ENCODE measurements at regions not wholly inside any gene's neighbourhood (a gene's known extent, or its start where the extent isn't known, plus 50 kb on each side); places are given as distances from the start of the nearest gene placed in this dataset.
A peak's percentile ranks its signal among the peaks of the same experiment; 100 is the strongest.

DNA sequence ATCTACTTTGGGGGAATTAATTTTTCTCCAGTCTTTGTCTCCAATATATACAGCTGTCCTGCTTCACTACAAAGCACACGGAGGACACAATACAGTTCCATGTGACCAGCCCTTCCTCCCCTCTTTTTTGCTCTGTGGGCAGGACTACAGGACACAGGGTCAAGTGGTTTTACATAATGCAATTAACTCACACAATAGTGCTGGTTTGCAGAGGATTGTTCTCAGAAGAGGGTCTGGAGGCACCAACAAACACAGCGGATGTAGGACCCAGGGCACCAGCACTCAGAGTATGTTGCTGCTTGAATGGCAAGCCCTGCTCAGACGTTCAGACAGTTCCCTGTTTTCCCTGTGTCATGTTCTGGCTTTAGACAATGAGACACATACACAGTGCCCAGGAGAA, 52.0 kb upstream of the NPTX2 start:
- Mint-ChIP-seq H3K27ac (ENCODE audit: unreplicated experiment) (no peak overlapping the region), H3K9me3 (ENCODE audit: unreplicated experiment) (peaks cover 10% of the 10 kb centered on the region), H3K27me3 (ENCODE audit: unreplicated experiment) (no peaks in the 10 kb centered on the region), H3K4me3 (ENCODE audit: unreplicated experiment) (no peak overlapping the region), H3K36me3 (ENCODE audit: unreplicated experiment) (no peaks in the 10 kb centered on the region), H3K4me1 (ENCODE audit: unreplicated experiment) (peaks cover 22% of the 10 kb centered on the region)
- DNase-seq (ENCODE audit: extremely low spot score, unreplicated experiment) = no peak
- TF ChIP-seq, protein P1, sequence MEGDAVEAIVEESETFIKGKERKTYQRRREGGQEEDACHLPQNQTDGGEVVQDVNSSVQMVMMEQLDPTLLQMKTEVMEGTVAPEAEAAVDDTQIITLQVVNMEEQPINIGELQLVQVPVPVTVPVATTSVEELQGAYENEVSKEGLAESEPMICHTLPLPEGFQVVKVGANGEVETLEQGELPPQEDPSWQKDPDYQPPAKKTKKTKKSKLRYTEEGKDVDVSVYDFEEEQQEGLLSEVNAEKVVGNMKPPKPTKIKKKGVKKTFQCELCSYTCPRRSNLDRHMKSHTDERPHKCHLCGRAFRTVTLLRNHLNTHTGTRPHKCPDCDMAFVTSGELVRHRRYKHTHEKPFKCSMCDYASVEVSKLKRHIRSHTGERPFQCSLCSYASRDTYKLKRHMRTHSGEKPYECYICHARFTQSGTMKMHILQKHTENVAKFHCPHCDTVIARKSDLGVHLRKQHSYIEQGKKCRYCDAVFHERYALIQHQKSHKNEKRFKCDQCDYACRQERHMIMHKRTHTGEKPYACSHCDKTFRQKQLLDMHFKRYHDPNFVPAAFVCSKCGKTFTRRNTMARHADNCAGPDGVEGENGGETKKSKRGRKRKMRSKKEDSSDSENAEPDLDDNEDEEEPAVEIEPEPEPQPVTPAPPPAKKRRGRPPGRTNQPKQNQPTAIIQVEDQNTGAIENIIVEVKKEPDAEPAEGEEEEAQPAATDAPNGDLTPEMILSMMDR (IDR thresholded peaks at IDR 0.05) = no peak

DNA sequence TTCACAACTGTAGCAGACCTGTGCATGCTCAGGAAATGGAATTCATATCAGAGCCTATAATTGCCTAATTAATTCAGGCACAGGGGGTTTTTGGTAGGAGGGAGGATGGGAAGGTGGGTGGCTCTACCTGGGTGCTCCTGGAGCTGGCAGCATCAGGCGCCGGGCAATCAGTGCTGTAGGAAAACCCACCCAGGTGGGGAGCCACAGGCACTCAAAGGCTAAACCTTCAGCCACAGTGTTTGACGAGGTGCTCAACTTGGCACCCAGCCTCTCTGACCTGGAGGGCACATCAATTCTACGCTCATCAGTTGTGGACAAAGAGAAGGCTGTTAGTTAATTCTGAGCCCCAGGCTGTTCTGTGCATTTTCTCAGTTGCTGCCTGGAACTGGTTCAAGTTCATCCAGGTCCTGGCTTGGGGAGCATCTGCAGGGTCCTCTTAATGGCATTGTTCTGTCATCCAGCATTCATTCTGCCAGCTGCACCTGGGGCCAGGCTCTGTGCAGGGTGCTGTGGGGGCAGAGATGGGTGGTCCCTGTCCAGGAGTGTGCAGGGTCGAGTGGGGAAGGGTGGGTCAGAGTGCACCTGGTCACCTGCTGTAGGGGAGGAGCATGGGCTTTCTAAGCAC, 54.1 kb upstream of the NPTX2 start:
- Mint-ChIP-seq H3K4me3 (ENCODE audit: unreplicated experiment) (no peak overlapping the region), H3K27ac (ENCODE audit: unreplicated experiment) (no peak overlapping the region), H3K27me3 (ENCODE audit: unreplicated experiment) (no peaks in the 10 kb centered on the region), H3K4me1 (ENCODE audit: unreplicated experiment) (peaks cover 17% of the 10 kb centered on the region), H3K36me3 (ENCODE audit: unreplicated experiment) (no peaks in the 10 kb centered on the region), H3K9me3 (ENCODE audit: unreplicated experiment) (peaks cover 10% of the 10 kb centered on the region)
- no peak for DNase-seq (ENCODE audit: extremely low spot score, unreplicated experiment)
- TF ChIP-seq, protein P1 (IDR thresholded peaks at IDR 0.05) = no peak

DNA sequence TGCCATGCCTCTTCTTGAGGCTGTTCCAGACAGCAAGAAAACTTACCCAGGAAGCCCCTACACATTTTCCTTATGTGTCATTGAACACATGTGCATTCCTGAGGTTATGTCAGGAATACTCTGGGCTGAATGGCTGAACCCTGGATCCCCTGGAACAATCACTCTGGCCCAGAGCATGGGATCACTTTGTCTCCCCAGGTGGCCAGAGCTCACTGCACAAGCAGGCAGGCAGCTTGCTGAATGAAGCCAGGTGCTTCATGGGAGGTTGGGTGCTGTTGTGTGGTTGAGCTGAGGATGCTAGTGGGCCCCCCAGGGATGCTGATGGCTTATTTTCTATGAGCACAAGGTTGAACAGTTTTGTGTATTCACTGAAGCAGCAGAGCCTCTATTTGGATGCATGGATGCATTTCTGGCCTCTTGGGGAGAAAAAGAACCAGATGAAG, 54.7 kb upstream of the NPTX2 start:
- H3K27me3 Mint-ChIP-seq (ENCODE audit: unreplicated experiment) = no peaks in the 10 kb centered on the region
- no peak overlapping the region for H3K4me3 Mint-ChIP-seq (ENCODE audit: unreplicated experiment)
- no peak overlapping the region for H3K27ac Mint-ChIP-seq (ENCODE audit: unreplicated experiment)
- TF ChIP-seq, protein P1 (IDR thresholded peaks at IDR 0.05) = no peak
- H3K4me1 Mint-ChIP-seq (ENCODE audit: unreplicated experiment) = peaks cover 17% of the 10 kb centered on the region
- DNase-seq (ENCODE audit: extremely low spot score, unreplicated experiment) = no peak
- H3K36me3 Mint-ChIP-seq (ENCODE audit: unreplicated experiment) = no peaks in the 10 kb centered on the region
- peaks cover 10% of the 10 kb centered on the region for H3K9me3 Mint-ChIP-seq (ENCODE audit: unreplicated experiment)

DNA sequence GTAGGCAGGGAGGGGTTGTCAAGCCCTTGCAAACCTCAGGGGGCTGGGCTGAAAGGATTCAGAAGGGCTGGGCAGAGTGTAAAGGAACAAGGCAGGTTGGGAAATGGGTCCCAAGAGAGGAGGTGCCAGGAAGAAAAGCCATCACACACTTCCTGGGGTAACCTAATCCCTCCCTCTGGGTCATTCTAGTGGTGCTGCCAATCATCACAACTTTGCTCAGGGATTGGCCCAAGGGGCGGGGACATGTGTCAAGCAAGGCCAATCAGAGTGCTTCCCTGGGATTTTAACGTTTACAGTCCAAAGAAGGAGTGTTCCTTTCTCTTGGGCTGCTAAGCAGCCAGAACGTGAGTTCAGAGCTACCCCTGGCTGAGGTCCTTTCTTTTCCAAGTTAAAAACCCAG, 57.1 kb upstream of the NPTX2 start:
- TF ChIP-seq, protein P1 (IDR thresholded peaks at IDR 0.05) = no peak
- Mint-ChIP-seq H3K36me3 (ENCODE audit: unreplicated experiment) (no peaks in the 10 kb centered on the region), H3K9me3 (ENCODE audit: unreplicated experiment) (peaks cover 8% of the 10 kb centered on the region), H3K4me3 (ENCODE audit: unreplicated experiment) (no peak overlapping the region), H3K4me1 (ENCODE audit: unreplicated experiment) (peaks cover 13% of the 10 kb centered on the region), H3K27me3 (ENCODE audit: unreplicated experiment) (no peaks in the 10 kb centered on the region), H3K27ac (ENCODE audit: unreplicated experiment) (peak overlapping the region; percentile 61)
- DNase-seq (ENCODE audit: extremely low spot score, unreplicated experiment) = no peak

DNA sequence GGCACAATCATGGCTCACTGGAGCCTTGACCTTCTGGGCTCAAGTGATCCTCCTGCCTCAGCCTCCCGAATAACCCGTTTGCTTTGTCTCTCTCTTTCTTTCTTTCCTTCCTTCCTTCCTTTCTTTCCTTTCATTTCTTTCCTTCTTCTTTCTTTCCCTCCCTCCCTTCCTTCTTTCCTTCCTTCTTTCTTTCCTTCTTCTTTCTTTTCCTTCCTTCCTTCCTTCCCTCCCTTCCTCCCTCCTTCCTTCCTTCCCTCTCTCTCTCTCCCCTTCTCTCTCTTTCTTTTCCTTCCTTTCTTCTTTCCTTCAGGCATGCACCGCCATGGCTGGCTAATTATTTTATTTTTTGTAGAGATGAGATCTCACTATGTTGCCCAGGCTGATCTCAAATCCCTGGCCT, 57.9 kb upstream of the NPTX2 start:
- Mint-ChIP-seq H3K36me3 (ENCODE audit: unreplicated experiment) (no peaks in the 10 kb centered on the region), H3K4me1 (ENCODE audit: unreplicated experiment) (peaks cover 13% of the 10 kb centered on the region), H3K27me3 (ENCODE audit: unreplicated experiment) (no peaks in the 10 kb centered on the region), H3K4me3 (ENCODE audit: unreplicated experiment) (no peak overlapping the region), H3K9me3 (ENCODE audit: unreplicated experiment) (peaks cover 4% of the 10 kb centered on the region), H3K27ac (ENCODE audit: unreplicated experiment) (no peak overlapping the region)
- DNase-seq (ENCODE audit: extremely low spot score, unreplicated experiment) = no peak
- TF ChIP-seq, protein P1 (IDR thresholded peaks at IDR 0.05) = no peak

Data from osteocyte (in vitro differentiated cells).